D721Med (cell line): ENCODE measurements at regions not wholly inside any gene's neighbourhood (a gene's known extent, or its start where the extent isn't known, plus 50 kb on each side); places are given as distances from the start of the nearest gene placed in this dataset.

Experiments
- DNase-seq: peaks from one replicate; pipeline ENCODE4 v3.0.0; 2011; ENCODE audit warnings: low spot score; ENCODE audit not compliant: insufficient read length
- FAIRE-seq: peaks from 2 replicates; lab custom pipeline; 2011; peaks lifted over from hg19 to GRCh38; lab: Jason Lieb, UNC
- TF ChIP-seq, protein P1 (sequence below): IDR thresholded peaks from 2 replicates; pipeline ENCODE4 v1.5.1; 2012; ENCODE audit warnings: mild to moderate bottlenecking, control low read depth; ENCODE audit not compliant: insufficient read depth; ENCODE audit errors: missing control alignments

DNA sequence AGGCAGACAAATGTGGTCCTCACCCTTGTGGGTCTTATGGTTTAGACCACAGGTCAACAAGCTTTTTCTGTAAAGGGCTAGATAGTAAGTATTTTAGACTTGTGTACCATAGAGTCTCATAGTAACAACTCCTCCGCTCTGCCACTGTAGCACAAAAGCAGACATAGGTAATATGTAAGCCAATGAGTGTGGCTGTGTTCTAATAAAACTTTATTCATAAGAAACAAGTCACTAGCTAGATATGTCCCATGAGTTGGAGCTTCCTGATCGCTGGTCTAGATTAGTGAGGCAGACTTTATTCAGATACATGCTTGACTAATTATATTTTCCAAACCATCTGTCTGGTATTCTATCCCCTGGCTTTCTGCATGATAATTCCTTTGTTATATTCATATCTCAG is 196.4 kb upstream of the TSHZ2 start:
- no peak for FAIRE-seq
- TF ChIP-seq, protein P1, sequence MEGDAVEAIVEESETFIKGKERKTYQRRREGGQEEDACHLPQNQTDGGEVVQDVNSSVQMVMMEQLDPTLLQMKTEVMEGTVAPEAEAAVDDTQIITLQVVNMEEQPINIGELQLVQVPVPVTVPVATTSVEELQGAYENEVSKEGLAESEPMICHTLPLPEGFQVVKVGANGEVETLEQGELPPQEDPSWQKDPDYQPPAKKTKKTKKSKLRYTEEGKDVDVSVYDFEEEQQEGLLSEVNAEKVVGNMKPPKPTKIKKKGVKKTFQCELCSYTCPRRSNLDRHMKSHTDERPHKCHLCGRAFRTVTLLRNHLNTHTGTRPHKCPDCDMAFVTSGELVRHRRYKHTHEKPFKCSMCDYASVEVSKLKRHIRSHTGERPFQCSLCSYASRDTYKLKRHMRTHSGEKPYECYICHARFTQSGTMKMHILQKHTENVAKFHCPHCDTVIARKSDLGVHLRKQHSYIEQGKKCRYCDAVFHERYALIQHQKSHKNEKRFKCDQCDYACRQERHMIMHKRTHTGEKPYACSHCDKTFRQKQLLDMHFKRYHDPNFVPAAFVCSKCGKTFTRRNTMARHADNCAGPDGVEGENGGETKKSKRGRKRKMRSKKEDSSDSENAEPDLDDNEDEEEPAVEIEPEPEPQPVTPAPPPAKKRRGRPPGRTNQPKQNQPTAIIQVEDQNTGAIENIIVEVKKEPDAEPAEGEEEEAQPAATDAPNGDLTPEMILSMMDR: no peak
- DNase-seq: no peak

DNA sequence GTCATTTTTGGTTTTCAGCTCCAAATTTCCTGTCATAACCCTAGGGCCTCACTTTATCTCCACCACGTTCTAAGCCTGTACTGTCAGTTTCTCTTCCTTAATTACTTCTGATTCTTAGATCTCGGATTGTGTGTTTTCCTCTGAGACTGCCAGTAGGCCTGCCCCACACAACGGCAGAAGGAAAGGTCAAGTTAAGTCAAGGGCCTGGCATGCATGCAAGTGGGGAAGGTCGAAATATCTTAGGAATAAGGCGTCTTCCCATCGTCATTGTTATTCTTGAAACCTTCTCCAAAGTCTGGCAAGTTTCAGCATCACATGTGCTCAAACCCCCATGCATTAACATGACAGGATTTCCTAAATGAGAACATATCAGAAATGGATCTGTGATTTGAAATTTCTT is 203.5 kb upstream of the TSHZ2 start:
- TF ChIP-seq, protein P1: no peak
- DNase-seq (no peak), FAIRE-seq (no peak)

- TF ChIP-seq, protein P1: no peak
- DNase-seq: no peak
- no peak for FAIRE-seq
Observed at GRCh38 chr20:52766645-52767435, 205.3 kb upstream of the TSHZ2 start.

GRCh38 chr20:52763321-52763853 is 208.8 kb upstream of the TSHZ2 start:
- no peak for FAIRE-seq
- TF ChIP-seq, protein P1: no peak
- no peak for DNase-seq

DNA sequence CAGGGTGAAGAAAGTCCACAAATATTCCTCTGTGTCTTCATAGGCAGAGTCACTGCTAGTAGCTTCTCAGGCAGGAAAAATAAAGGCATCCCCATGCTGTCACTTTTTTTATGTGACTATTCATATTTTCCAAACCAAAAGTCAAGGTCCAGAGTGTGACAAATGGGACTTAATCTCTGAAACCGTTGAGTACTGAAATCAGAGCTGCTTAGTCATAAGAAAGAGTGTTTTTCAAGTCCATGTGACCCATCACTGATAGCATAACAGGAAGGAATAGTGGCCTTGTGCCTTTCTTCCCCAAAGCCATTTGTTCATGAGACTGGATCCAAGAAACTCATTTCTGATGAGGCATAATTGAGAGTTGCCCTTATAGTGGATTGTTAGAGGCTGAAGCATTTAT is 210.3 kb upstream of the TSHZ2 start:
- FAIRE-seq (no peak), DNase-seq (no peak)
- TF ChIP-seq, protein P1: no peak

DNA sequence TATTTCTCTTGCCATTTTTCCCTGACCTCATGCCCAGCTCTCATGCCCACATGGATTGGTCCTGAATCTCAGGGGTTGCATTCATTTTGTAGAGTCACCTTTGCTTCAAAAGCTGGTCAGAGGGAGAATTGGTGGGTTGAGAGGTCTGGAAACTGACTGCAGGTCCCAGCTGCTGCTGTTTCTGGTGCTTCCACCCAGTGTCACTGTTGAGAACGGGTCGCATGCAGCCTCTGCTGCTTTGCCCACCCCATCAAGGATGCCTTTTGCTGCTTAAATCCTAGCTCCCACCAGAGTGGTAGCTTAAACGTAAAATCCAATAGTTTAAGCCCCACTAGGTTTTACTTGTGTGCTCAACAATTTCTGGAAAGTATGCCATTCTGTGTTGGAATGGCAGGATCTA is 211.4 kb upstream of the TSHZ2 start:
- TF ChIP-seq, protein P1: no peak
- FAIRE-seq: no peak

DNA sequence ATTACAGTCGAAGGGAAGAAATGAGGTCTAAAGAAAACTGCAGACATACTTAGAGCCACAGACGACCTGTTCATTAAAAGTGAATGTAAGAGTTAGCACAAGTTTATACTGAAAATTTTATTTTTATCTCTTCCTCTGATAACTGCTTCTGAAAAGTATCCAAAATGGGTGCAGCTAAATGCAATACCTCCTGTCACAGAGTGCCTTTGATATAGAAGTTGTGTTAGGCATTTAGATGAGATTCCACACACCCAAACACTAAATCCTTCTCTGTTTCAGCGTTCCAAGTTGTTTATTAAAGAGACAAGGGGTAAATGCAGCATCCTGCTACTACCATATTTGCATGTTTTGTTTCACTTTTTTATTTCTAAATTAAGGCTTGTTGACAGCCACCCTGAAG is 214.7 kb upstream of the TSHZ2 start:
- no peak for DNase-seq
- FAIRE-seq: no peak
- TF ChIP-seq, protein P1: no peak

More for the DNA sequence above, 211.4 kb upstream of the TSHZ2 start:
- no peak for DNase-seq
